Prostate gland (tissue), 2 donors: ENCODE measurements at regions not wholly inside any gene's neighbourhood (a gene's known extent, or its start where the extent isn't known, plus 50 kb on each side); places are given as distances from the start of the nearest gene placed in this dataset.

ENCODE experiments used
- DNase-seq: peaks from one replicate; pipeline ENCODE4 v3.0.0-alpha.2; 2019; ENCODE audit warnings: low spot score
- H3K27ac ChIP-seq, 2 donors: fragments of 200-600 bp; sonication (generic); 2 replicates each; pipeline ENCODE4 v1.5.1; 2017 to 2019
- H3K27me3 ChIP-seq: fragments of 200-600 bp; sonication (generic); replicated peaks from 2 replicates; pipeline ENCODE4 v1.5.1; 2019; ENCODE audit not compliant: insufficient read depth
- H3K36me3 ChIP-seq, 2 donors: fragments of 200-600 bp; sonication (generic); 1 replicate in 1 of 2; 2 replicates in 1 of 2; pipeline versions ENCODE4 v1.5.1 to v1.8.1; 2017 to 2019
- H3K4me1 ChIP-seq: fragments of 200-600 bp; sonication (generic); replicated peaks from 2 replicates; pipeline ENCODE4 v1.5.1; 2019
- H3K4me3 ChIP-seq, 2 donors: fragments of 200-600 bp; sonication (generic); 2 replicates each; pipeline ENCODE4 v1.5.1; 2017 to 2019
- H3K9me3 ChIP-seq: fragments of 200-600 bp; sonication (generic); 2 replicates; pipeline ENCODE4 v1.5.1; 2017
- POLR2A ChIP-seq: fragments of 450-650 bp; IDR thresholded peaks from one replicate; pipeline ENCODE4 v1.6.1; 2016; ENCODE audit warnings: antibody characterized with exemption, mild to moderate bottlenecking
- POLR2AphosphoS5 ChIP-seq: sonication (generic); formaldehyde crosslinking; IDR thresholded peaks from one replicate; pipeline ENCODE4 v1.6.1; 2017; ENCODE audit warnings: antibody characterized with exemption
- WGBS: methylation state at CpG from one replicate; pipeline ENCODE4 v1.1.5; 2018; 5-methylcytosine and 5-hydroxymethylcytosine counted together
- intact Hi-C: fragments of 100-400 bp; cut with DNase I; formaldehyde crosslinking; loops from one replicate; pipeline ENCODE4 v1.14.2; 2022
- TF ChIP-seq, protein P1 (sequence below), 4 experiments: fragments of 200-600 bp in 2 of 4; fragments of 450-650 bp in 2 of 4; sonication (generic) in 2 of 4; IDR thresholded peaks; 1 replicate in 3 of 4; 2 replicates in 1 of 4; pipeline ENCODE4 v1.5.1; 2016 to 2019; ENCODE audit warnings: antibody characterized with exemption in 4 of 4, mild to moderate bottlenecking in 2 of 4, moderate library complexity in 2 of 4

DNA sequence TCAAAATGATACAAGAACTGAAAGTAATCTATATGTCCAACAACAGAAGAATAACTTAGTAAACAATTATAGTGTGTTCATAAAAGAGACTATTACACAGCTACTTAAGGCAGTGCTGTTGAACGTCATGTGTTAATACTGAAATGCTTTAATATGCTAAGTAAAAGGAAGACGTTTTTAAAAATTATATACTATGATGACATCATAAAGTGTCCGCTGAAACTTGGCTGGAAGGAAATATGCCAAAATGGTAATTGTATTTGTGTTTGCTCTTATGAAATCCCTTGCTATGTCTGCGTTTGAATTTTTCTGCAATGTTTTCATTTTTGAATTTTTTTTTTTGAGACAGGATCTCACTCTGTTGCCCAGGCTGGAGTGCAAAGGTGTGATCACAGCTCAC lies 679.3 kb downstream of the DHX35 start:
- no peak overlapping the region for H3K4me3 ChIP-seq
- no peaks in the 10 kb centered on the region for H3K36me3 ChIP-seq
- H3K27ac ChIP-seq, result no peak overlapping the region
- H3K9me3 ChIP-seq, result no peaks in the 10 kb centered on the region
- WGBS, result 85% methylated on average over 4 of the region's 4 CpGs
- TF ChIP-seq, protein P1, sequence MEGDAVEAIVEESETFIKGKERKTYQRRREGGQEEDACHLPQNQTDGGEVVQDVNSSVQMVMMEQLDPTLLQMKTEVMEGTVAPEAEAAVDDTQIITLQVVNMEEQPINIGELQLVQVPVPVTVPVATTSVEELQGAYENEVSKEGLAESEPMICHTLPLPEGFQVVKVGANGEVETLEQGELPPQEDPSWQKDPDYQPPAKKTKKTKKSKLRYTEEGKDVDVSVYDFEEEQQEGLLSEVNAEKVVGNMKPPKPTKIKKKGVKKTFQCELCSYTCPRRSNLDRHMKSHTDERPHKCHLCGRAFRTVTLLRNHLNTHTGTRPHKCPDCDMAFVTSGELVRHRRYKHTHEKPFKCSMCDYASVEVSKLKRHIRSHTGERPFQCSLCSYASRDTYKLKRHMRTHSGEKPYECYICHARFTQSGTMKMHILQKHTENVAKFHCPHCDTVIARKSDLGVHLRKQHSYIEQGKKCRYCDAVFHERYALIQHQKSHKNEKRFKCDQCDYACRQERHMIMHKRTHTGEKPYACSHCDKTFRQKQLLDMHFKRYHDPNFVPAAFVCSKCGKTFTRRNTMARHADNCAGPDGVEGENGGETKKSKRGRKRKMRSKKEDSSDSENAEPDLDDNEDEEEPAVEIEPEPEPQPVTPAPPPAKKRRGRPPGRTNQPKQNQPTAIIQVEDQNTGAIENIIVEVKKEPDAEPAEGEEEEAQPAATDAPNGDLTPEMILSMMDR (IDR thresholded peaks at IDR 0.05), result no peak
- no peak for TF ChIP-seq POLR2A
- TF ChIP-seq POLR2AphosphoS5, result no peak
- no peaks in the 10 kb centered on the region for H3K27me3 ChIP-seq
- intact Hi-C loops, result no loop called here
- no peaks in the 10 kb centered on the region for H3K4me1 ChIP-seq
- DNase-seq, result no peak

DNA sequence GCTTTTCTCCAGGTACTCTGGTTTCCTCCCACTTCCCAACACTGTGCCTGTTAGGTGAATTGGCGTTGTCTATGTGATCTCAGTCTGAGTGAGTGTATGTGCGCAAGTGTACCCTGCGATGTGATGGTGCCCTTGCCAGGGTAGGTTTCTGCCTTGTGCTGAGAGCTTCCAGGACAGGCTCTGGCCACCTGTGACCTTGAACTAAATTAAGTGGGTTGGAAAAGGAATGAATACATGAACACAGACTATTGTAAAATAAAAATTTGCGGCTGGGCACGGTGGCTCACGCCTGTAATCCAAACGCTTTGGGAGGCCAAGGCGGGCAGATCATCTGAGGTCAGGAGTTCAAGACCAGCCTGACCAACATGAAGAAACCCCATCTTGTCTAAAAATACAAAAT lies 678.0 kb downstream of the DHX35 start:
- 93% methylated on average over 8 of the region's 8 CpGs for WGBS
- TF ChIP-seq, protein P1 (IDR thresholded peaks at IDR 0.05), result no peak
- no peak for TF ChIP-seq POLR2AphosphoS5
- no peak for TF ChIP-seq POLR2A
- DNase-seq, result no peak
- H3K27me3 ChIP-seq, result no peaks in the 10 kb centered on the region
- H3K9me3 ChIP-seq, result no peaks in the 10 kb centered on the region
- no peak overlapping the region for H3K27ac ChIP-seq
- H3K36me3 ChIP-seq, result no peaks in the 10 kb centered on the region
- no peaks in the 10 kb centered on the region for H3K4me1 ChIP-seq
- intact Hi-C loops, result no loop called here
- no peak overlapping the region for H3K4me3 ChIP-seq

DNA sequence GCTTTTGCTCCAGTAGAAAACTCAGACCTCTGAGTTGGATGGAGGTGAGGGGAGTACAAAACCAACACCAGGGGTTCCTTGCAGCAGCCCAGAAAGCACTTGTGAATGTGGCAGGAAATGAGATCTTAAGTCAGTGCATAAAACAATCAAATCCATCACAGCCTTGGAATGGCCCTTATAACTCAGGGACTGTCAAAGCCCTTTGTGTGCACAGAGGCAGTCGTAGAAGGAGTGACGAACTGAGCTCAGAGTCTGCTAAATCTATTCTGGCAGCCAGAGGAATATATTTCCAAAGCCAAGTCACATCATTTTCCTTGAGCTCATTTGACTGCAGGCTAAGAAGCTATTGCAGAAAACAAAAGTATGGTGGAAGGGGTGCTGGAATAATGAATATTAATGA lies 676.6 kb downstream of the DHX35 start:
- Histone ChIP-seq H3K4me1 (no peaks in the 10 kb centered on the region), H3K36me3 (no peaks in the 10 kb centered on the region), H3K9me3 (no peaks in the 10 kb centered on the region), H3K4me3 (no peak overlapping the region), H3K27me3 (no peaks in the 10 kb centered on the region), H3K27ac (no peak overlapping the region)
- TF ChIP-seq POLR2AphosphoS5 (no peak), POLR2A (no peak)
- TF ChIP-seq, protein P1 (IDR thresholded peaks at IDR 0.05), result no peak
- intact Hi-C loops, result no loop called here
- no peak for DNase-seq
- 40% methylated on average over 2 of the region's 2 CpGs for WGBS

DNA sequence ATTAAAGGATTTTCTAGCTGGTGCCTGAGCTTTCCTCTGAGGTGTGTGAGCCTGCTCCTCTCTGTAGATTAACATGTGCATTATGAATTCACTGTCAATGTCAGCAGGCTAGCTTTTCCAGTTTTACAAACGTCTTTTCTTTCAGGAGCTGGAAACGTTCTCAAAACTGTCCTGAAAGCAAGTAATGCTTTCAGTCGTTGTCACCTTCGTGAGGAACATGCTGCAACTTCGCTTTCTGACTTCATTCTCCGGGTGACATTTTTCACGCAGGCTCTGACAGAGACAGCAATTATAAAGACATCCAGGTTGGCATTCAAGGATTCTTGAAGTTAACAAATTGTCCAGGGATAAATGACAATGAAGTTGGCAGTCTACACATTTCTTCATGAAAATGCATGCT lies 671.5 kb downstream of the DHX35 start:
- TF ChIP-seq POLR2AphosphoS5 (no peak), POLR2A (no peak)
- TF ChIP-seq, protein P1 (IDR thresholded peaks at IDR 0.05), result no peak
- Histone ChIP-seq H3K9me3 (no peaks in the 10 kb centered on the region), H3K27ac (no peak overlapping the region), H3K4me1 (no peaks in the 10 kb centered on the region), H3K36me3 (no peaks in the 10 kb centered on the region), H3K4me3 (no peak overlapping the region), H3K27me3 (no peaks in the 10 kb centered on the region)
- 49% methylated on average over 7 of the region's 7 CpGs for WGBS
- intact Hi-C loops, result no loop called here
- DNase-seq, result no peak

DNA sequence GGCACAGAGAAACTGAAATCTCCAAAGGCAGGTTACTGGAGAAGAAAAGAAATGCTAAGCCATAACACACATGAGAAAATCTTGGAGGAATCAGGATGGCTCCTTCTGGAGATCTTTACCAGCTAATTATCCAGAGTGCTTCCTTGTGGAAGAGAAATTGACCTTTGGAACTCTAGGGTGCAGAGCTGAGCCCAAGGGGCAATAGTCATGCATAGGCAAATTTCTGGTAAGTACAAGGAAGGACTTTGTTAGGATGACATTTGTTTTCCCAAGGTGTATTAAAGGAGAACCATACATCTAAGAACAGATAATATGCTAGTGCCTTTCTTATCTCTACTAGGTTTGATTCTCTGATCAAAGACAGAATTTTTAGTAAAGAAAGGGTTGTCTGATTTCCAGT lies 670.6 kb downstream of the DHX35 start:
- H3K36me3 ChIP-seq, result no peaks in the 10 kb centered on the region
- intact Hi-C loops, result no loop called here
- no peaks in the 10 kb centered on the region for H3K4me1 ChIP-seq
- no peak overlapping the region for H3K4me3 ChIP-seq
- DNase-seq, result no peak
- no peaks in the 10 kb centered on the region for H3K27me3 ChIP-seq
- no peak overlapping the region for H3K27ac ChIP-seq
- TF ChIP-seq POLR2AphosphoS5, result no peak
- TF ChIP-seq POLR2A, result no peak
- no peaks in the 10 kb centered on the region for H3K9me3 ChIP-seq

DNA sequence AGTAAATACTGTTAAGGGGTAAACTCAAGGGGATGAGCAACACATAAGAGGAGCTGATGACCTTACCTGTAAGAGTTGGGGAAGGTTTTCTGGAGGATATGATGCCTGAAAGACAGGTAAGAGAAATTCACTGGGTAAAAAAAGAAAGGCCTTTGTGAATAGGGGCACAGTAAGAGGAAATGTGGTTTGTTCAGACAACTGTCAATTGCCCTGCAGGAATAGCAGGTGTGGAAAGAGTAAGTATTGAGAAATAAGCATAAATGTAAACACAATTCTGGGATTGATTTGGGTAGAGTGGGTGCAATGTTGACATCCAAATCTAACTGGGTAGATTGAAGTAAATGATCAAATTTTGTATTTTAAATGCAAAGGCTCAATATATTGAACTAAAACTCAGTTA lies 670.0 kb downstream of the DHX35 start:
- H3K9me3 ChIP-seq, result no peaks in the 10 kb centered on the region
- no peaks in the 10 kb centered on the region for H3K27me3 ChIP-seq
- DNase-seq, result no peak
- H3K4me3 ChIP-seq, result no peak overlapping the region
- intact Hi-C loops, result no loop called here
- TF ChIP-seq, protein P1 (IDR thresholded peaks at IDR 0.05), result no peak
- no peak for TF ChIP-seq POLR2A
- TF ChIP-seq POLR2AphosphoS5, result no peak
- H3K36me3 ChIP-seq, result no peaks in the 10 kb centered on the region
- no peak overlapping the region for H3K27ac ChIP-seq
- H3K4me1 ChIP-seq, result no peaks in the 10 kb centered on the region
